Neural progenitor cell (in vitro differentiated cells): ENCODE measurements at regions not wholly inside any gene's neighbourhood (a gene's known extent, or its start where the extent isn't known, plus 50 kb on each side); places are given as distances from the start of the nearest gene placed in this dataset.

ENCODE experiments used
- DNase-seq: peaks from one replicate; pipeline ENCODE4 v3.0.0-alpha.2; 2016; ENCODE audit warnings: low spot score
- H2AFZ ChIP-seq: fragments of 200-600 bp; sonication (generic); replicated peaks from 2 replicates; pipeline ENCODE4 v1.6.1; 2016; ENCODE audit warnings: antibody characterized with exemption
- H3F3A ChIP-seq: fragments of 200-600 bp; sonication (generic); 2 replicates; pipeline ENCODE4 v1.6.1; 2016; ENCODE audit warnings: antibody characterized with exemption, low read depth
- H3K27ac ChIP-seq: fragments of 200-600 bp; sonication (generic); 2 replicates; pipeline ENCODE4 v1.5.1; 2016; ENCODE audit warnings: mild to moderate bottlenecking
- H3K27me3 ChIP-seq: fragments of 200-600 bp; sonication (generic); 2 replicates; pipeline ENCODE4 v1.6.1; 2016; ENCODE audit warnings: mild to moderate bottlenecking, moderate library complexity
- H3K36me3 ChIP-seq: fragments of 200-600 bp; sonication (generic); 2 replicates; pipeline ENCODE4 v1.5.1; 2016
- H3K4me1 ChIP-seq: fragments of 200-600 bp; sonication (generic); 2 replicates; pipeline ENCODE4 v1.6.1; 2016; ENCODE audit warnings: mixed run types
- H3K4me2 ChIP-seq: fragments of 200-600 bp; sonication (generic); 2 replicates; pipeline ENCODE4 v1.6.1; 2016
- H3K4me3 ChIP-seq: fragments of 200-600 bp; sonication (generic); 2 replicates; pipeline ENCODE4 v1.5.1; 2016
- H3K79me2 ChIP-seq: fragments of 200-600 bp; sonication (generic); 2 replicates; pipeline ENCODE4 v1.6.1; 2016; ENCODE audit warnings: low read depth
- H3K9ac ChIP-seq: fragments of 200-600 bp; sonication (generic); 2 replicates; pipeline ENCODE4 v1.6.1; 2016
- H3K9me3 ChIP-seq: fragments of 200-600 bp; sonication (generic); 2 replicates; pipeline ENCODE4 v1.5.1; 2016; ENCODE audit warnings: low read depth
- H4K20me1 ChIP-seq: fragments of 200-600 bp; sonication (generic); 2 replicates; pipeline ENCODE4 v1.6.1; 2016; ENCODE audit warnings: low read depth
- H3K27ac Mint-ChIP-seq: 3 replicates; pipeline ENCODE4 v1.8.0; 2021; ENCODE audit warnings: mixed read lengths
- H3K27me3 Mint-ChIP-seq: 2 replicates; pipeline ENCODE4 v1.8.0; 2022; ENCODE audit warnings: low read depth, mild to moderate bottlenecking, inconsistent platforms, moderate library complexity, mixed read lengths; ENCODE audit not compliant: insufficient read depth
- H3K36me3 Mint-ChIP-seq: 3 replicates; pipeline ENCODE4 v1.8.0; 2021; ENCODE audit warnings: mixed read lengths
- H3K4me1 Mint-ChIP-seq: 3 replicates; pipeline ENCODE4 v1.8.0; 2021; ENCODE audit warnings: mixed read lengths
- H3K4me3 Mint-ChIP-seq: 3 replicates; pipeline ENCODE4 v1.8.0; 2021; ENCODE audit warnings: mild to moderate bottlenecking, moderate library complexity, mixed read lengths
- H3K9me3 Mint-ChIP-seq: 3 replicates; pipeline ENCODE4 v1.8.0; 2020; ENCODE audit warnings: mixed read lengths
- EZH2 ChIP-seq: fragments of 200-600 bp; sonication (generic); IDR thresholded peaks from 2 replicates; pipeline ENCODE4 v1.6.1; 2017; ENCODE audit warnings: antibody characterized with exemption, mild to moderate bottlenecking, moderate library complexity
- EZH2phosphoT487 ChIP-seq: fragments of 200-600 bp; sonication (generic); IDR thresholded peaks from 2 replicates; pipeline ENCODE4 v1.6.1; 2017; ENCODE audit warnings: antibody characterized with exemption
- TF ChIP-seq, protein P1 (sequence below): fragments of 200-600 bp; sonication (generic); IDR thresholded peaks from 2 replicates; pipeline ENCODE4 v1.5.1; 2017; ENCODE audit warnings: antibody characterized with exemption, mild to moderate bottlenecking

DNA sequence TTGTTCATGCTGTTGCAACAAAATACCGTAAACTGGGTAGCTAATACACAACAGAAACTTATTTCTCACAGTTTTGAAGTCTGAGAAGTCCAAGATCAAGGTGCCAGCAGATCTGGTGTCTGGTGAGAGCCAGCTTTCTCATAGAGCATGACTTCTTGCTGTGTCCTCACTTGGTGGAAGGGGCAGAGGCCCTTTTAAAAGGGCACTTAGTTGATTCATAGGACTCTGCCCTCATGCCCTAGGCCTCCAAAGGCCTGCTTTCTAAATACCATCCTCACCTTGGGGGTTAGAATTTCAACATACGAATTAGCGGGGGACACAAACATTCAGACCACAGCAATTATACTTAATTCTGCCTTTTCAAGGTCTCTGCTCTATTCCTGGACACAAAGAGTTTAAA, 52.3 kb upstream of the FDX1 start:
- H3K4me3 ChIP-seq: no peak overlapping the region
- H3K27me3 ChIP-seq: no peaks in the 10 kb centered on the region
- H3K4me2 ChIP-seq: no peak overlapping the region
- H4K20me1 ChIP-seq: no peaks in the 10 kb centered on the region
- H2AFZ ChIP-seq: no peak overlapping the region
- Mint-ChIP-seq H3K4me1 (peaks cover 10% of the 10 kb centered on the region), H3K36me3 (no peaks in the 10 kb centered on the region), H3K27ac (no peak overlapping the region), H3K27me3 (peaks cover 5% of the 10 kb centered on the region), H3K4me3 (no peak overlapping the region), H3K9me3 (no peaks in the 10 kb centered on the region)
- H3K9me3 ChIP-seq: no peaks in the 10 kb centered on the region
- no peak for DNase-seq
- peaks cover 4% of the 10 kb centered on the region for H3K4me1 ChIP-seq
- peaks cover 3% of the 10 kb centered on the region for H3F3A ChIP-seq
- no peaks in the 10 kb centered on the region for H3K36me3 ChIP-seq
- H3K9ac ChIP-seq: no peak overlapping the region
- no peaks in the 10 kb centered on the region for H3K79me2 ChIP-seq
- TF ChIP-seq, protein P1, sequence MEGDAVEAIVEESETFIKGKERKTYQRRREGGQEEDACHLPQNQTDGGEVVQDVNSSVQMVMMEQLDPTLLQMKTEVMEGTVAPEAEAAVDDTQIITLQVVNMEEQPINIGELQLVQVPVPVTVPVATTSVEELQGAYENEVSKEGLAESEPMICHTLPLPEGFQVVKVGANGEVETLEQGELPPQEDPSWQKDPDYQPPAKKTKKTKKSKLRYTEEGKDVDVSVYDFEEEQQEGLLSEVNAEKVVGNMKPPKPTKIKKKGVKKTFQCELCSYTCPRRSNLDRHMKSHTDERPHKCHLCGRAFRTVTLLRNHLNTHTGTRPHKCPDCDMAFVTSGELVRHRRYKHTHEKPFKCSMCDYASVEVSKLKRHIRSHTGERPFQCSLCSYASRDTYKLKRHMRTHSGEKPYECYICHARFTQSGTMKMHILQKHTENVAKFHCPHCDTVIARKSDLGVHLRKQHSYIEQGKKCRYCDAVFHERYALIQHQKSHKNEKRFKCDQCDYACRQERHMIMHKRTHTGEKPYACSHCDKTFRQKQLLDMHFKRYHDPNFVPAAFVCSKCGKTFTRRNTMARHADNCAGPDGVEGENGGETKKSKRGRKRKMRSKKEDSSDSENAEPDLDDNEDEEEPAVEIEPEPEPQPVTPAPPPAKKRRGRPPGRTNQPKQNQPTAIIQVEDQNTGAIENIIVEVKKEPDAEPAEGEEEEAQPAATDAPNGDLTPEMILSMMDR: no peak
- no peak for TF ChIP-seq EZH2
- no peak for TF ChIP-seq EZH2phosphoT487
- H3K27ac ChIP-seq: no peak overlapping the region

DNA sequence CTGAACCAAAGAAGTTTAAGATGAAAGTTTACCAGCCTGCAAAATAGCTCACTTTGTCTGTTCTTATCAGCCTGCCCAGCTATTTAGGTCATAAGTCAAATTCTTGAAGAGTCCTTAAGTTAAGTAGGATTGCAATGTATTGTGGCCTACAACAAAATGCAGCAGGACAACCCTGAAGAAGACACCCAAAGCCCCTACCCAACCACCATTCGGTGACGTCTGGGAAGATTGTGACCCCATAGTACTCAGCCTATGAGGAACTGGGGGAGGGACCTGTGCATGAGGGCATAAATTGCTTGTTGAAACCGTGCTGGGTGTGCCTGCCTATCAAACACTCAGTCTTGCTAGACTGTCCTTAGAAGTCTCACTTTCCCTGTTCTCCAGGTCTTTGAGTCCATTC, 50.5 kb upstream of the FDX1 start:
- H3K79me2 ChIP-seq: no peaks in the 10 kb centered on the region
- Mint-ChIP-seq H3K9me3 (peaks cover 2% of the 10 kb centered on the region), H3K27me3 (peaks cover 3% of the 10 kb centered on the region), H3K36me3 (no peaks in the 10 kb centered on the region), H3K4me3 (no peak overlapping the region), H3K27ac (no peak overlapping the region), H3K4me1 (peaks cover 6% of the 10 kb centered on the region)
- DNase-seq: no peak
- H3K9ac ChIP-seq: no peak overlapping the region
- H3K4me1 ChIP-seq: no peaks in the 10 kb centered on the region
- H3K4me2 ChIP-seq: no peak overlapping the region
- TF ChIP-seq, protein P1: no peak
- TF ChIP-seq EZH2 (no peak), EZH2phosphoT487 (no peak)
- H3K27ac ChIP-seq: no peak overlapping the region
- H3K4me3 ChIP-seq: no peak overlapping the region
- H4K20me1 ChIP-seq: no peaks in the 10 kb centered on the region
- no peak overlapping the region for H2AFZ ChIP-seq
- no peaks in the 10 kb centered on the region for H3K36me3 ChIP-seq
- H3F3A ChIP-seq: peaks cover 3% of the 10 kb centered on the region
- H3K9me3 ChIP-seq: no peaks in the 10 kb centered on the region
- no peaks in the 10 kb centered on the region for H3K27me3 ChIP-seq

DNA sequence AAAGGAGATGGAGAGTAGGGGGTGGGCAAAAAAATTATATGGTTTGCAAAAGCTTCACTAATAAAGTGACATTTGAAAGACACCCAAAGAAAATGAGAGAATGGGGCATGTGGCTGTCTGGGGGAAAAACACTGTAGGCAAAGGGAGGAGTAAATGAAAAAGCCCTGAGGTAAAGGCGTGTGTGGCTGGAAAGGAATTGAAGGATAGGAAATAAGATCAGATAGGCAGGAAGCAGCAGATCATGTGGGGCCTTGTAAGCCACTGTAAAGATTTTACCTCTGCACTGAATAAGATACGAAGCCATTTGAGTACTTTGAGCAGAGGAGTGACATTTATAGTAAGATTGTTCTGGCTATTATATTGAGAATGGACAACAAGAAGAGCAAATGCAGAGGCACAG, 49.8 kb upstream of the FDX1 start:
- Histone ChIP-seq H3K27me3 (no peaks in the 10 kb centered on the region), H3K36me3 (no peaks in the 10 kb centered on the region), H3K4me1 (no peaks in the 10 kb centered on the region), H3K9ac (no peak overlapping the region), H3K9me3 (no peaks in the 10 kb centered on the region), H3F3A (peaks cover 3% of the 10 kb centered on the region), H3K4me2 (no peak overlapping the region), H4K20me1 (no peaks in the 10 kb centered on the region), H3K4me3 (no peak overlapping the region), H3K79me2 (no peaks in the 10 kb centered on the region), H3K27ac (no peak overlapping the region), H2AFZ (no peak overlapping the region)
- peaks cover 6% of the 10 kb centered on the region for H3K4me1 Mint-ChIP-seq
- H3K27me3 Mint-ChIP-seq: peaks cover 3% of the 10 kb centered on the region
- H3K36me3 Mint-ChIP-seq: no peaks in the 10 kb centered on the region
- no peak overlapping the region for H3K27ac Mint-ChIP-seq
- TF ChIP-seq EZH2 (no peak), EZH2phosphoT487 (no peak)
- TF ChIP-seq, protein P1: no peak
- H3K4me3 Mint-ChIP-seq: no peak overlapping the region
- peaks cover 2% of the 10 kb centered on the region for H3K9me3 Mint-ChIP-seq
- no peak for DNase-seq
